ENCODE measurements at regions not wholly inside any gene's neighbourhood (a gene's known extent, or its start where the extent isn't known, plus 50 kb on each side); places are given as distances from the start of the nearest gene placed in this dataset.

DNA sequence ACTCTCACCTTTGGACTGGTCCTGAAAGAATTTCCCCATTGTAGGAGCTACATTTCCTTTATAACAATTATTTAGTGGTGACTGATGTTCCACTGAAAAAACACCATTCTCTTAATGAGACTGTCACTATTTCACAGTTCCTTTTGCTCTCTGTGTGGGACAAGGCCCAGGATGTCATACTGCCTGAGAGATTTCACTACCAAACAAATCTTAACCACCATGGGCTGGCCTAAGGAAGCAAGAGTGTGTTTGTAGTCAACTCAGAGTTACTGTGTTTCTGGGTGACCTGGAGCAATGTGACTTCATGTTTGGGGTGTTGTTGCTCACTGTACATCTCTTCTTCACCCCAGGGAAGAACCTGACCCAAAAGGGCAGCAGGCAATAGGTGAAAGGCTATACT is 50.1 kb upstream of the ZNF608 start:
- no peak for DNase-seq
- Mint-ChIP-seq H3K27ac (ENCODE audit: unreplicated experiment) (no peak overlapping the region), H3K9me3 (ENCODE audit: low read depth, unreplicated experiment) (no peaks in the 10 kb centered on the region), H3K4me1 (ENCODE audit: low read depth, unreplicated experiment) (peaks cover 11% of the 10 kb centered on the region), H3K27me3 (ENCODE audit: unreplicated experiment) (no peaks in the 10 kb centered on the region), H3K4me3 (ENCODE audit: low read depth, unreplicated experiment) (no peak overlapping the region), H3K36me3 (ENCODE audit: insufficient read depth, unreplicated experiment) (peaks cover 7% of the 10 kb centered on the region)
- TF ChIP-seq, protein P1, sequence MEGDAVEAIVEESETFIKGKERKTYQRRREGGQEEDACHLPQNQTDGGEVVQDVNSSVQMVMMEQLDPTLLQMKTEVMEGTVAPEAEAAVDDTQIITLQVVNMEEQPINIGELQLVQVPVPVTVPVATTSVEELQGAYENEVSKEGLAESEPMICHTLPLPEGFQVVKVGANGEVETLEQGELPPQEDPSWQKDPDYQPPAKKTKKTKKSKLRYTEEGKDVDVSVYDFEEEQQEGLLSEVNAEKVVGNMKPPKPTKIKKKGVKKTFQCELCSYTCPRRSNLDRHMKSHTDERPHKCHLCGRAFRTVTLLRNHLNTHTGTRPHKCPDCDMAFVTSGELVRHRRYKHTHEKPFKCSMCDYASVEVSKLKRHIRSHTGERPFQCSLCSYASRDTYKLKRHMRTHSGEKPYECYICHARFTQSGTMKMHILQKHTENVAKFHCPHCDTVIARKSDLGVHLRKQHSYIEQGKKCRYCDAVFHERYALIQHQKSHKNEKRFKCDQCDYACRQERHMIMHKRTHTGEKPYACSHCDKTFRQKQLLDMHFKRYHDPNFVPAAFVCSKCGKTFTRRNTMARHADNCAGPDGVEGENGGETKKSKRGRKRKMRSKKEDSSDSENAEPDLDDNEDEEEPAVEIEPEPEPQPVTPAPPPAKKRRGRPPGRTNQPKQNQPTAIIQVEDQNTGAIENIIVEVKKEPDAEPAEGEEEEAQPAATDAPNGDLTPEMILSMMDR (IDR thresholded peaks at IDR 0.05; ENCODE audit: unreplicated experiment): no peak
- intact Hi-C loops (cut with micrococcal nuclease; ENCODE audit: unreplicated experiment): no loop called here
- CTCF ChIA-PET: no interaction called here
- BruUV-seq (replicated peaks): no TSS peak

DNA sequence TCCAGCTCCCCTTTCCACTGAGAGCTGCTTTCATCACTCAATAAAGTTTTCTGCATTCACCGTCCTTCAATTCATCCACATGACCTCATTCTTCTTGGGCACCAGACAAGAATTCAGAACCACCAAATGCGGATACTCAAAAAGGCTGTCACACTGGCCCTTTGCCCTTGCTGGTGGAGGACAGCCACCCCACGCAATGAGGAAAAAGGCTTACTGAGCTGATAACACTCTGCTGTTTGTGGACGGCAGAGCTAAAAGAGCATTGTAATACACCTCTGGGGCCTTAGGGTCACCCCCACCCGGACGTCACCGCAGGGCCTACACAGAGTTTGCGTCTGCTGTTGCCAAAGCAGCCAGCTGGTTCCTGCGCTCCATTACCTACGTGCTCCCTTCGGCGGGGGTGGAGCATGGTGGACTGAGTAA is 51.2 kb upstream of the ZNF608 start:
- Mint-ChIP-seq H3K36me3 (ENCODE audit: insufficient read depth, unreplicated experiment) (peaks cover 2% of the 10 kb centered on the region), H3K4me3 (ENCODE audit: low read depth, unreplicated experiment) (no peak overlapping the region), H3K4me1 (ENCODE audit: low read depth, unreplicated experiment) (peaks cover 6% of the 10 kb centered on the region), H3K27me3 (ENCODE audit: unreplicated experiment) (no peaks in the 10 kb centered on the region), H3K9me3 (ENCODE audit: low read depth, unreplicated experiment) (no peaks in the 10 kb centered on the region), H3K27ac (ENCODE audit: unreplicated experiment) (no peak overlapping the region)
- intact Hi-C loops (cut with micrococcal nuclease; ENCODE audit: unreplicated experiment): no loop called here
- no peak for DNase-seq
- TF ChIP-seq, protein P1 (IDR thresholded peaks at IDR 0.05; ENCODE audit: unreplicated experiment): no peak
- CTCF ChIA-PET: interaction anchor here (0.7 kb wide), 1 partner anchor 438 kb away, joined by 3 read pairs; no protein-coding TSS in a partner anchor
- no TSS peak for BruUV-seq (replicated peaks)

DNA sequence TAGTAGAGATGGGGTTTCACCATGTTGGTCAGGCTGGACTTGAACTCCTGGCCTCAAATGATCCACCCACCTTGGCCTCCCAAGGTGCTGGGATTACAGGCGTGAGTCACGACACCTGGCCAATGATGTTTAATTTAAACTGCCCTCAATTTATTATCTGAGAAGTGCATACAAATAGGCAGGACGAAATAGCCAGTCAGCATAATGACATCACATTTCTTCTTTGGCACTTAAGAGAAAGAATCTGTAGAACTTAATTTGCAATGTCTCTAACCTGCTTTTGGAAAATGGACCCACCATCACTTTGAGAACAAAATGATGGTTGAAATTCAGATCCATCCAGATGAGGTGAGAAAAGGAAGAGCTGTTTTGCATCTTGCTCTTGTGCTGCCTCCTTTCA is 52.5 kb upstream of the ZNF608 start:
- no peaks in the 10 kb centered on the region for H3K27me3 Mint-ChIP-seq (ENCODE audit: unreplicated experiment)
- intact Hi-C loops (cut with micrococcal nuclease; ENCODE audit: unreplicated experiment): no loop called here
- TF ChIP-seq, protein P1 (IDR thresholded peaks at IDR 0.05; ENCODE audit: unreplicated experiment): no peak
- no peaks in the 10 kb centered on the region for H3K36me3 Mint-ChIP-seq (ENCODE audit: insufficient read depth, unreplicated experiment)
- DNase-seq: no peak
- no peak overlapping the region for H3K27ac Mint-ChIP-seq (ENCODE audit: unreplicated experiment)
- H3K4me1 Mint-ChIP-seq (ENCODE audit: low read depth, unreplicated experiment): no peaks in the 10 kb centered on the region
- no peaks in the 10 kb centered on the region for H3K9me3 Mint-ChIP-seq (ENCODE audit: low read depth, unreplicated experiment)
- CTCF ChIA-PET: no interaction called here
- no peak overlapping the region for H3K4me3 Mint-ChIP-seq (ENCODE audit: low read depth, unreplicated experiment)
- BruUV-seq (replicated peaks): no TSS peak

DNA sequence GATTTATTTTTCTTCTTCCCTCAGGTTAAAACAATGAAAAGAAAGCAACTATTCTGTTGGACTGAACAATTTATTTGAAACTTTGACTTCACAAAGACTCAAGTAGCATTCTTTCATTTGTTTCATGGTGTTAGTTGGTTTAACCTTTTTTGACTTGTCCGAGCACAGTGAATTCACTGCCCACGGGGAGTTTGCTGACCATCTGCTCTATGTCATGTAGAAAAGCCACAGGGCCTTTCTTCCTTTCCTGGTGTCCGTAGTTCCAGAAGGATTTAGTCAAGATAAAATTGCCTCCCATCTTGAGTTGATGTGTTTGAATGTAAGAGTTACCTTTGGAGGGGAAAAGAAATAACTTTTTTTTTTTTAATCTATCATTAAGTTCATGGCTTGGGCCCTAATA is 55.1 kb upstream of the ZNF608 start:
- no peak for DNase-seq
- intact Hi-C loops (cut with micrococcal nuclease; ENCODE audit: unreplicated experiment): no loop called here
- TF ChIP-seq, protein P1 (IDR thresholded peaks at IDR 0.05; ENCODE audit: unreplicated experiment): no peak
- no peak overlapping the region for H3K4me3 Mint-ChIP-seq (ENCODE audit: low read depth, unreplicated experiment)
- H3K36me3 Mint-ChIP-seq (ENCODE audit: insufficient read depth, unreplicated experiment): no peaks in the 10 kb centered on the region
- CTCF ChIA-PET: no interaction called here
- no peak overlapping the region for H3K27ac Mint-ChIP-seq (ENCODE audit: unreplicated experiment)
- no peaks in the 10 kb centered on the region for H3K9me3 Mint-ChIP-seq (ENCODE audit: low read depth, unreplicated experiment)
- no TSS peak for BruUV-seq (replicated peaks)
- H3K4me1 Mint-ChIP-seq (ENCODE audit: low read depth, unreplicated experiment): no peaks in the 10 kb centered on the region
- no peaks in the 10 kb centered on the region for H3K27me3 Mint-ChIP-seq (ENCODE audit: unreplicated experiment)
